Esophagus squamous epithelium (tissue), 4 donors: ENCODE measurements at regions not wholly inside any gene's neighbourhood (a gene's known extent, or its start where the extent isn't known, plus 50 kb on each side); places are given as distances from the start of the nearest gene placed in this dataset.

ENCODE experiments used
- CTCF ChIP-seq, 6 experiments: fragments of 450-650 bp in 4 of 6; fragments of 200-600 bp in 2 of 6; sonication (generic) in 2 of 6; IDR thresholded peaks; one replicate each; pipeline ENCODE4 v1.5.1; 2016 to 2019; ENCODE audit warnings: antibody characterized with exemption in 6 of 6, mild to moderate bottlenecking in 4 of 6, moderate library complexity in 4 of 6
- POLR2A ChIP-seq, 4 donors: fragments of 450-650 bp; IDR thresholded peaks; one replicate each; pipeline ENCODE4 v1.6.1; 2017; ENCODE audit warnings: antibody characterized with exemption in 4 of 4, mild to moderate bottlenecking in 4 of 4, moderate library complexity in 3 of 4

DNA sequence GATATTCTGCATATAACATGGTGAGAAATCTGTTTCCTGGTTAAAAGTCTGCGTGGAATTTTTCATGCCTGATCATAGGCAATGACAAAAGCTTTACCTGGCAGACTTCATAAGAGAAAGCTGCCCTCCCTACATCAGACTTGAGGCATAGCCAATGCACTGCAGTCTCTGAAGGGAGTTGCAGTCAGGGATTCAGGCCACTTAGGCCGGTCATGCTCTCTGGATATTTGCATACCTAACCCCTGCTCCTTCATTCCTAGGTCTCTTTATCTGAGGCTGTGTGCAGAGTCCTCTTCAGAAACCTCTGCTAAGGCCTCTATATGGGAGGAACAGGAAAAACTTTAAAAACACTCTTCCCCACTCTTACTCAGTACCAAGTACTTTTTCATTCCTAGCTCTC is 287.4 kb downstream of the PCDH17 start:
- TF ChIP-seq CTCF (IDR thresholded peaks at IDR 0.05) (no peak), POLR2A (IDR thresholded peaks at IDR 0.05) (no peak)
